OCI-M1 (cell line): ENCODE measurements at regions not wholly inside any gene's neighbourhood (a gene's known extent, or its start where the extent isn't known, plus 50 kb on each side); places are given as distances from the start of the nearest gene placed in this dataset.
"Not testable (repeated sequence)": the region's sequence is repeated elsewhere in the genome, so short reads cannot be mapped to it uniquely, and the experiment has no call there.

Source experiments
- DNase-seq: peaks from one replicate; lab custom pipeline; 2025; lab: John Stamatoyannopoulos, UW

GRCh38 chr3:72032441-72033135 is 247.6 kb upstream of the PROK2 start:
- no peak for DNase-seq

- DNase-seq = peak; percentile 63
Measured at GRCh38 chr3:72031581-72031980, 246.6 kb upstream of the PROK2 start.

- DNase-seq = not testable (repeated sequence)
Measured at GRCh38 chr3:72030296-72030695, 245.3 kb upstream of the PROK2 start.

GRCh38 chr3:72028726-72029125 is 243.8 kb upstream of the PROK2 start:
- not testable (repeated sequence) for DNase-seq

GRCh38 chr3:72028307-72028706 is 243.4 kb upstream of the PROK2 start:
- DNase-seq = not testable (repeated sequence)

- DNase-seq = not testable (repeated sequence)
Measured at GRCh38 chr3:72027728-72028127, 242.8 kb upstream of the PROK2 start.

- no peak for DNase-seq
Measured at GRCh38 chr3:72022027-72022426, 237.1 kb upstream of the PROK2 start.

- DNase-seq = no peak
Measured at GRCh38 chr3:72021531-72021930, 236.6 kb upstream of the PROK2 start.

GRCh38 chr3:72018343-72018984 is 233.5 kb upstream of the PROK2 start:
- peak; percentile 75 for DNase-seq

GRCh38 chr3:72017935-72018334 is 233.0 kb upstream of the PROK2 start:
- peak; percentile 28 for DNase-seq

GRCh38 chr3:72017311-72017710 is 232.4 kb upstream of the PROK2 start:
- DNase-seq = no peak

- no peak for DNase-seq
Measured at GRCh38 chr3:72015463-72015862, 230.5 kb upstream of the PROK2 start.

GRCh38 chr3:72013084-72013483 is 228.1 kb upstream of the PROK2 start:
- DNase-seq = no peak

GRCh38 chr3:72012363-72012762 is 227.4 kb upstream of the PROK2 start:
- no peak for DNase-seq

- no peak for DNase-seq
Measured at GRCh38 chr3:72011485-72011884, 226.5 kb upstream of the PROK2 start.

GRCh38 chr3:72009851-72010443 is 225.0 kb upstream of the PROK2 start:
- peak; percentile 11 for DNase-seq

- DNase-seq = peak; percentile 23
Measured at GRCh38 chr3:72008226-72008996, 223.5 kb upstream of the PROK2 start.

- DNase-seq = no peak
Measured at GRCh38 chr3:72006631-72007556, 221.9 kb upstream of the PROK2 start.

- DNase-seq = no peak
Measured at GRCh38 chr3:72004749-72005292, 219.9 kb upstream of the PROK2 start.

- DNase-seq = no peak
Measured at GRCh38 chr3:72003936-72004335, 219.0 kb upstream of the PROK2 start.

GRCh38 chr3:72001758-72002157 is 216.8 kb upstream of the PROK2 start:
- DNase-seq = no peak
